Activated CD4-positive, alpha-beta memory T cell treated with anti-CD3 and anti-CD28 coated beads, Interleukin-2, amount 10 ng/mL, durations not matched to agents 7 days and 5 days (primary cell): ENCODE measurements at regions not wholly inside any gene's neighbourhood (a gene's known extent, or its start where the extent isn't known, plus 50 kb on each side); places are given as distances from the start of the nearest gene placed in this dataset.
A peak's percentile ranks its signal among the peaks of the same experiment; 100 is the strongest.

ENCODE experiments used
- CTCF ChIA-PET: fragments of 350-600 bp; sonication (Branson Sonifier 250); formaldehyde crosslinking; loops from one replicate; lab custom pipeline; 2021; ENCODE audit warnings: antibody characterized with exemption, inconsistent platforms; lab: Charles Lee
- POLR2A ChIA-PET: fragments of 350-600 bp; sonication (Branson Sonifier 250); formaldehyde crosslinking; loops from one replicate; lab custom pipeline; 2021; ENCODE audit warnings: antibody characterized with exemption; lab: Charles Lee
- DNase-seq: peaks from one replicate; pipeline ENCODE4 v3.0.0-alpha.2; 2020
- H3K27ac Mint-ChIP-seq: one replicate; pipeline ENCODE4 v1.8.0; 2021; ENCODE audit warnings: mild to moderate bottlenecking, mixed read lengths
- H3K27me3 Mint-ChIP-seq: one replicate; pipeline ENCODE4 v1.8.0; 2021; ENCODE audit warnings: mixed read lengths
- H3K36me3 Mint-ChIP-seq: one replicate; pipeline ENCODE4 v1.8.0; 2021; ENCODE audit warnings: low read depth, mixed read lengths
- H3K4me1 Mint-ChIP-seq: one replicate; pipeline ENCODE4 v1.8.0; 2021; ENCODE audit warnings: mixed read lengths
- H3K4me3 Mint-ChIP-seq: one replicate; pipeline ENCODE4 v1.8.0; 2021; ENCODE audit warnings: mild to moderate bottlenecking, mixed read lengths
- H3K9me3 Mint-ChIP-seq: one replicate; pipeline ENCODE4 v1.8.0; 2021; ENCODE audit warnings: mixed read lengths

- peaks cover 66% of the 10 kb centered on the region for H3K4me1 Mint-ChIP-seq
- CTCF ChIA-PET: interaction anchor here (1.1 to 1.5 kb wide), 2 partner anchors 32 to 161 kb away, joined by 3 to 4 read pairs; partner anchors contain the start of gene AHCYL1
- H3K9me3 Mint-ChIP-seq: no peaks in the 10 kb centered on the region
- no peaks in the 10 kb centered on the region for H3K27me3 Mint-ChIP-seq
- peak overlapping the region; percentile 68 for H3K27ac Mint-ChIP-seq
- POLR2A ChIA-PET: interaction anchor here (0.9 to 4.0 kb wide), 3 partner anchors 21 to 88 kb away, joined by 3 to 23 read pairs (median 4); no protein-coding TSS in a partner anchor
- H3K36me3 Mint-ChIP-seq: no peaks in the 10 kb centered on the region
- H3K4me3 Mint-ChIP-seq: peak overlapping the region; percentile 12
- no peak for DNase-seq
Observed at GRCh38 chr1:109823543-109824348, 60.0 kb upstream of the EPS8L3 start.

- Mint-ChIP-seq H3K27ac (peak overlapping the region; percentile 68), H3K4me3 (no peak overlapping the region)
Observed at GRCh38 chr1:109822749-109823542, 59.2 kb upstream of the EPS8L3 start.

GRCh38 chr1:109821831-109822745, 58.4 kb upstream of the EPS8L3 start:
- H3K4me3 Mint-ChIP-seq: no peak overlapping the region
- POLR2A ChIA-PET: interaction anchor here (1.4 to 4.0 kb wide), 2 partner anchors 19 to 31 kb away, joined by 3 to 23 read pairs; no protein-coding TSS in a partner anchor
- peak overlapping the region; percentile 77 for H3K27ac Mint-ChIP-seq
- DNase-seq: no peak
- H3K4me1 Mint-ChIP-seq: peaks cover 74% of the 10 kb centered on the region
- H3K27me3 Mint-ChIP-seq: no peaks in the 10 kb centered on the region
- CTCF ChIA-PET: interaction anchor here (1.1 to 2.9 kb wide), 4 partner anchors 31 to 182 kb away, joined by 4 to 7 read pairs (median 5); partner anchors contain the start of gene AHCYL1
- H3K36me3 Mint-ChIP-seq: no peaks in the 10 kb centered on the region
- no peaks in the 10 kb centered on the region for H3K9me3 Mint-ChIP-seq

More at GRCh38 chr1:109822749-109823542, 59.2 kb upstream of the EPS8L3 start:
- Mint-ChIP-seq H3K9me3 (no peaks in the 10 kb centered on the region), H3K36me3 (no peaks in the 10 kb centered on the region), H3K27me3 (no peaks in the 10 kb centered on the region), H3K4me1 (peaks cover 72% of the 10 kb centered on the region)
- CTCF ChIA-PET: interaction anchor here (1.5 to 2.9 kb wide), 3 partner anchors 32 to 183 kb away, joined by 4 to 7 read pairs (median 4); partner anchors contain the start of gene AHCYL1
- DNase-seq: no peak
- POLR2A ChIA-PET: interaction anchor here (0.9 to 4.0 kb wide), 4 partner anchors 20 to 89 kb away, joined by 3 to 23 read pairs (median 4); no protein-coding TSS in a partner anchor

- POLR2A ChIA-PET: interaction anchor here (1.4 to 4.0 kb wide), 2 partner anchors 18 to 30 kb away, joined by 3 to 23 read pairs; no protein-coding TSS in a partner anchor
- Mint-ChIP-seq H3K9me3 (no peaks in the 10 kb centered on the region), H3K27ac (peak overlapping the region; percentile 77), H3K4me1 (peaks cover 78% of the 10 kb centered on the region), H3K36me3 (no peaks in the 10 kb centered on the region), H3K27me3 (no peaks in the 10 kb centered on the region), H3K4me3 (no peak overlapping the region)
- DNase-seq: peak; percentile 64
- CTCF ChIA-PET: interaction anchor here (1.1 to 2.9 kb wide), 4 partner anchors 31 to 181 kb away, joined by 4 to 7 read pairs (median 5); partner anchors contain the start of gene AHCYL1
Observed at GRCh38 chr1:109821221-109821669, 57.5 kb upstream of the EPS8L3 start.

GRCh38 chr1:109819906-109820305, 56.2 kb upstream of the EPS8L3 start:
- peaks cover 5% of the 10 kb centered on the region for H3K9me3 Mint-ChIP-seq
- H3K4me1 Mint-ChIP-seq: peaks cover 79% of the 10 kb centered on the region
- ChIA-PET POLR2A (no interaction called here), CTCF (interaction anchor here (2.9 kb wide), 1 partner anchor 29 kb away, joined by 7 read pairs; no protein-coding TSS in a partner anchor)
- H3K27ac Mint-ChIP-seq: no peak overlapping the region
- H3K36me3 Mint-ChIP-seq: peaks cover 5% of the 10 kb centered on the region
- H3K27me3 Mint-ChIP-seq: no peaks in the 10 kb centered on the region
- no peak for DNase-seq
- H3K4me3 Mint-ChIP-seq: no peak overlapping the region

GRCh38 chr1:109818988-109819764, 55.5 kb upstream of the EPS8L3 start:
- peaks cover 75% of the 10 kb centered on the region for H3K4me1 Mint-ChIP-seq
- no peak for DNase-seq
- H3K4me3 Mint-ChIP-seq: no peak overlapping the region
- no peaks in the 10 kb centered on the region for H3K27me3 Mint-ChIP-seq
- H3K9me3 Mint-ChIP-seq: peaks cover 5% of the 10 kb centered on the region
- ChIA-PET CTCF (no interaction called here), POLR2A (interaction anchor here (1.4 to 1.5 kb wide), 2 partner anchors 10 to 93 kb away, joined by 4 read pairs; no protein-coding TSS in a partner anchor)
- no peak overlapping the region for H3K27ac Mint-ChIP-seq
- peaks cover 5% of the 10 kb centered on the region for H3K36me3 Mint-ChIP-seq

GRCh38 chr1:109818271-109818987, 54.7 kb upstream of the EPS8L3 start:
- no peak for DNase-seq
- no peak overlapping the region for H3K27ac Mint-ChIP-seq
- no peak overlapping the region for H3K4me3 Mint-ChIP-seq
- POLR2A ChIA-PET: interaction anchor here (0.8 to 1.5 kb wide), 3 partner anchors 9 to 94 kb away, joined by 4 read pairs; no protein-coding TSS in a partner anchor
- H3K27me3 Mint-ChIP-seq: no peaks in the 10 kb centered on the region
- CTCF ChIA-PET: no interaction called here
- H3K36me3 Mint-ChIP-seq: peaks cover 5% of the 10 kb centered on the region
- H3K9me3 Mint-ChIP-seq: peaks cover 5% of the 10 kb centered on the region
- H3K4me1 Mint-ChIP-seq: peaks cover 69% of the 10 kb centered on the region

- POLR2A ChIA-PET: interaction anchor here (0.8 to 1.5 kb wide), 4 partner anchors 9 to 95 kb away, joined by 3 to 4 read pairs (median 4); no protein-coding TSS in a partner anchor
- Mint-ChIP-seq H3K4me3 (no peak overlapping the region), H3K27me3 (peaks cover 2% of the 10 kb centered on the region), H3K36me3 (peaks cover 5% of the 10 kb centered on the region), H3K9me3 (peaks cover 5% of the 10 kb centered on the region), H3K4me1 (peaks cover 63% of the 10 kb centered on the region), H3K27ac (no peak overlapping the region)
- no peak for DNase-seq
- CTCF ChIA-PET: no interaction called here
Observed at GRCh38 chr1:109817881-109818270, 54.2 kb upstream of the EPS8L3 start.

- no peak for DNase-seq
- POLR2A ChIA-PET: interaction anchor here (0.9 to 1.3 kb wide), 3 partner anchors 10 to 25 kb away, joined by 3 to 5 read pairs (median 3); no protein-coding TSS in a partner anchor
- H3K4me1 Mint-ChIP-seq: peaks cover 55% of the 10 kb centered on the region
- H3K9me3 Mint-ChIP-seq: peaks cover 5% of the 10 kb centered on the region
- CTCF ChIA-PET: interaction anchor here (1.0 kb wide), 1 partner anchor 26 kb away, joined by 3 read pairs; no protein-coding TSS in a partner anchor
- H3K36me3 Mint-ChIP-seq: peaks cover 5% of the 10 kb centered on the region
- no peak overlapping the region for H3K4me3 Mint-ChIP-seq
- H3K27ac Mint-ChIP-seq: no peak overlapping the region
- peaks cover 2% of the 10 kb centered on the region for H3K27me3 Mint-ChIP-seq
Observed at GRCh38 chr1:109816975-109817535, 53.3 kb upstream of the EPS8L3 start.

GRCh38 chr1:109816175-109816811, 52.6 kb upstream of the EPS8L3 start:
- peaks cover 5% of the 10 kb centered on the region for H3K36me3 Mint-ChIP-seq
- peaks cover 5% of the 10 kb centered on the region for H3K9me3 Mint-ChIP-seq
- DNase-seq: no peak
- CTCF ChIA-PET: interaction anchor here (1.0 to 1.5 kb wide), 2 partner anchors 26 to 40 kb away, joined by 3 read pairs; no protein-coding TSS in a partner anchor
- peaks cover 47% of the 10 kb centered on the region for H3K4me1 Mint-ChIP-seq
- peaks cover 2% of the 10 kb centered on the region for H3K27me3 Mint-ChIP-seq
- no peak overlapping the region for H3K4me3 Mint-ChIP-seq
- H3K27ac Mint-ChIP-seq: no peak overlapping the region
- POLR2A ChIA-PET: interaction anchor here (0.9 to 1.3 kb wide), 2 partner anchors 9 to 14 kb away, joined by 3 to 5 read pairs; no protein-coding TSS in a partner anchor
